ENCODE measurements at regions not wholly inside any gene's neighbourhood (a gene's known extent, or its start where the extent isn't known, plus 50 kb on each side); places are given as distances from the start of the nearest gene placed in this dataset.

DNA sequence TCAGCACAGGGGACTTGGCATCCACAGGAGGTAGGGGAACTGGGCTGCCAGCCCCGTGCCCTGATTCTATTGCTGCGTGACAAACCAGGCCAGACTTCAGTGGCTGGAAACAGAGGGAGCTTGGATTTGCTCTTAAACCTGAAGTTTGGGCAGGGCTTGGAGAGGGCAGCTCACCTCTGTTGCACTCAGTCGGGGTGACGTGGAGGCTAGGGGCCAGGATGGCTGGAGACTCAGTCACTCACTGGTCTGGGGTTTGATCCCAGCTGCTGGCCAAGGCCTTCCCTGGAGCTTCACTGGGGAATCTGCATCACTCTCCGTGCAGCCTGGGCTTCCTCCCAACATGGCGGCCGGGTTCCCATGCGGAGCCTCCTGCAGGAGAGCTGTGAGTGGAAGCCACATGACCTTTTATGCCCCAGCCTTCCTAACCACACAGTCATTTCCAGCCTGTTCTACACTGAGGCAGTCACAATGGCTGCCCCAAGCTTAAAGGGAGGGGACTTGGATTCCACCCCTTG is 175.2 kb upstream of the HDAC4 start:
- CTCF ChIA-PET = interaction anchor here (1.2 to 1.5 kb wide), 2 partner anchors 18 to 485 kb away, joined by 3 to 4 read pairs; no protein-coding TSS in a partner anchor

DNA sequence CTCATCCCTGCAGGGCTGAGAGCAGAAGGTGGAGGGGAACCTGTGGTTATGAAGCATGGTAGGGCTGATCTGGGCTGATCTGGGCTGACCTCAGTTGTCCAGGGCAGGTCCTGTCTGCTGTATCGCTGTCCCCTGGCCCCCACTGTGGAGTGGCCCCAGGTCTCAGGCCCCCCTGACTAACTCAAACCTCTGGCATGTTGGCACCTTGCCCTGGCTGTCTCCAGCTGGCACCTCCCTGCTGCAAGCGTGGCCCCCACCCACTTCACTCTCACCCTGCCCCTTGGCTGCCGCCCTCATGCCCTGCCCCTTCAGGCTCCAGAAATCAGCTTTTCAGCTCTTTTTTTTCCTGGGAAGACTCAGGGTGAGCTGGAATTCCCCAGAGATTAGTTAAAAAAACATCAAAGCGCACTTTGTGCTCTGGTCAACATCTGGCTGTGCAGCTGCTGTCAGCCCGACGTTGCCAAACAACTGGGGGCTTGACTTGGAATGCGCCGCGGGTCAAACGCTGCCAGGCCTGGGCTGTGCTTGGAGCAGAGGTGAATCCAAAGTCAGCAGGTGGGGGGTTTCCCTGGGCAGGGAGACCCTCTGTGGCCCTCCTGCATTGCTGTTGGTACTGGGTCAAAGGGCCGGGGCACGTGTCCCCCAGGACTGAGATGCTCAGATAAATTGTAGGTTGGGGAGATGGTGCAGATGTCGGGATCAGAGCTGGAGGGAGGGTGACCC is 173.8 kb upstream of the HDAC4 start:
- ChIA-PET CTCF (no interaction called here), POLR2A (no interaction called here)
- no peak for DNase-seq (ENCODE audit: extremely low spot score)
- TF ChIP-seq, protein P1, sequence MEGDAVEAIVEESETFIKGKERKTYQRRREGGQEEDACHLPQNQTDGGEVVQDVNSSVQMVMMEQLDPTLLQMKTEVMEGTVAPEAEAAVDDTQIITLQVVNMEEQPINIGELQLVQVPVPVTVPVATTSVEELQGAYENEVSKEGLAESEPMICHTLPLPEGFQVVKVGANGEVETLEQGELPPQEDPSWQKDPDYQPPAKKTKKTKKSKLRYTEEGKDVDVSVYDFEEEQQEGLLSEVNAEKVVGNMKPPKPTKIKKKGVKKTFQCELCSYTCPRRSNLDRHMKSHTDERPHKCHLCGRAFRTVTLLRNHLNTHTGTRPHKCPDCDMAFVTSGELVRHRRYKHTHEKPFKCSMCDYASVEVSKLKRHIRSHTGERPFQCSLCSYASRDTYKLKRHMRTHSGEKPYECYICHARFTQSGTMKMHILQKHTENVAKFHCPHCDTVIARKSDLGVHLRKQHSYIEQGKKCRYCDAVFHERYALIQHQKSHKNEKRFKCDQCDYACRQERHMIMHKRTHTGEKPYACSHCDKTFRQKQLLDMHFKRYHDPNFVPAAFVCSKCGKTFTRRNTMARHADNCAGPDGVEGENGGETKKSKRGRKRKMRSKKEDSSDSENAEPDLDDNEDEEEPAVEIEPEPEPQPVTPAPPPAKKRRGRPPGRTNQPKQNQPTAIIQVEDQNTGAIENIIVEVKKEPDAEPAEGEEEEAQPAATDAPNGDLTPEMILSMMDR (IDR thresholded peaks at IDR 0.05; ENCODE audit: control extremely low read depth, extremely low read depth, low read depth, missing control alignments) = no peak

More for the DNA sequence above, 175.2 kb upstream of the HDAC4 start:
- no peak for DNase-seq (ENCODE audit: extremely low spot score)
- TF ChIP-seq, protein P1 (IDR thresholded peaks at IDR 0.05; ENCODE audit: control extremely low read depth, extremely low read depth, low read depth, missing control alignments) = no peak
- POLR2A ChIA-PET = no interaction called here

DNA sequence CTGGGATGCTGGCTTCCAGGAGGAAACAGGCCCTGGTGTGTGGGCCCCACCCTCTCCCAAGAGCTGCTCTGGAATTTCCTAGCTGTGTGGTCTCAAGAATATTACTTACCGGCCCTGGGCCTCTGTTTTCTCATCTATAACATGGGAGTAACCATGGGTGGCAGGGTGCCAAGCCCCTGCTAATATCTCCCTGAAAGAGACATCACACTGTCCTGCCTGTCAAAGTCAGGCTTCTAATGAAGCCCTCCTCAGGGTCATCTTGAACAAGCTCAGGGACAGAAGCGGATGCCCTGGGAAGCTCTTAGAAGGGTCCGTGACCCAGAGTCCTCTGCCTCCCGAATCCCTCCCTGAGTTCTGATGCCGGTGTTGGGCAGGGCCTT is 173.2 kb upstream of the HDAC4 start:
- POLR2A ChIA-PET = no interaction called here
- no peak for DNase-seq (ENCODE audit: extremely low spot score)
- TF ChIP-seq, protein P1 (IDR thresholded peaks at IDR 0.05; ENCODE audit: control extremely low read depth, extremely low read depth, low read depth, missing control alignments) = no peak
- CTCF ChIA-PET = interaction anchor here (1.3 kb wide), 1 partner anchor 18 kb away, joined by 3 read pairs; no protein-coding TSS in a partner anchor

DNA sequence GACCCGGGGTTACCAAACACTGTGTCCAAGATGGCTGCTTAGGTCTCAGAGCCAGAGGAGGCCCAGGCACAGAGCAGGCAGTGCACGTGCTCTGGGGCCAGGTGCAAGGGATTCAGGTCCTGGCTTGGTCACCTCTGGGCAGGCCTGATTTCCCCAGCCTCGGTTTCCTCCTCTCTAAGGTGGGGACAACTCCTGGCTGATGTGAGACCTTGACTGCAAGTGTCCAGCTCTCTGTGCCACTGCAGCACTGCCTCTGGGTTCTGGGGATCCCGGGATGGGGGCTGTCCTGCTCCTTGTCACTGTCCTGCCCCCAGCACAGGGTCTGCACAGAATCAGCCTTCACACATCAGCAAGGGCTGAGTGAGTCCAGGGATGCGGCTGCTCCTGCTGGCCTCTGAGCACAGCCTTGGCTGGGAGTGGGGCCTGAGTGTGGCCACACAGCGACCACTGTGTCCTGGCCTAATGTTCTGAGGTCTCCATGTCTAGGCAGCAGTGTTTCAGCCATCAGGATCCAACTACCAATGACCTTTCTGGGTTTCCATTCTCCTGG is 170.2 kb upstream of the HDAC4 start:
- ChIA-PET CTCF (no interaction called here), POLR2A (no interaction called here)
- DNase-seq (ENCODE audit: extremely low spot score) = no peak
- TF ChIP-seq, protein P1 (IDR thresholded peaks at IDR 0.05; ENCODE audit: control extremely low read depth, extremely low read depth, low read depth, missing control alignments) = no peak

DNA sequence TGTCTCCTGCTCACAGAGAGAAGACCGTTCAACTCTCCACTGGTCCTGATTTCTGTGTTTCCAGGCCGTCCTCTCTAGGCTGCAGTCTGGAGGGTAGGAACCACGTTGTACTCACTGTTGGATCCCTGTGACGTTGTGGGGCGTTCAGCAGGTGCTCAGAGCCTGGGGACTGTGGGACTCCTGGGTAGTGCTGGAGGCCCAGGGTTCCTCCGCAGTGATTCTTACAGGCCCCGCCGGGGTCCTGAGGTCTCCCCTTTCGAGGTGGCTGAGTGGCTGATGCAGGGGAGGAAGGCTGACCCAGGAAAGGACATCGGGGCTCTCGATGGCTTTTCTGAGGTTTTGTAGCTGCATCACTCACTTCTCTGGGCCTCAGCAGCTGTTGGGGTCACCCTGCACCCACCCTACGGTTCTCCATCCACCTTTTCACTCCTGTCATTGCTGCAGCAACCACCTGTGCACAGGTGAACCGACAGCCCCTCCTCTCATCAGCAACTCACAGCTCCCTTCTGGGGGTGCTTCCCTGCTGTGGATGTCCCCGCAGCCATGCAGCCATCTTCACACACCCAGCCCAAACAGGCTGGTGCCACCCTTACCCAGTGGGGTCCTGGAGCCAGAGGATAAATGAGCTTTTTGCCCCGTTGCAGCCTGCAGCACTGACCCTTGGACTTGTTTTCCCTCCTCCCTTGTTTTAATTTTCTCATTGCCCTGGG is 169.6 kb upstream of the HDAC4 start:
- TF ChIP-seq, protein P1 (IDR thresholded peaks at IDR 0.05; ENCODE audit: control extremely low read depth, extremely low read depth, low read depth, missing control alignments) = no peak
- DNase-seq (ENCODE audit: extremely low spot score) = no peak
- CTCF ChIA-PET = no interaction called here
- POLR2A ChIA-PET = no interaction called here

DNA sequence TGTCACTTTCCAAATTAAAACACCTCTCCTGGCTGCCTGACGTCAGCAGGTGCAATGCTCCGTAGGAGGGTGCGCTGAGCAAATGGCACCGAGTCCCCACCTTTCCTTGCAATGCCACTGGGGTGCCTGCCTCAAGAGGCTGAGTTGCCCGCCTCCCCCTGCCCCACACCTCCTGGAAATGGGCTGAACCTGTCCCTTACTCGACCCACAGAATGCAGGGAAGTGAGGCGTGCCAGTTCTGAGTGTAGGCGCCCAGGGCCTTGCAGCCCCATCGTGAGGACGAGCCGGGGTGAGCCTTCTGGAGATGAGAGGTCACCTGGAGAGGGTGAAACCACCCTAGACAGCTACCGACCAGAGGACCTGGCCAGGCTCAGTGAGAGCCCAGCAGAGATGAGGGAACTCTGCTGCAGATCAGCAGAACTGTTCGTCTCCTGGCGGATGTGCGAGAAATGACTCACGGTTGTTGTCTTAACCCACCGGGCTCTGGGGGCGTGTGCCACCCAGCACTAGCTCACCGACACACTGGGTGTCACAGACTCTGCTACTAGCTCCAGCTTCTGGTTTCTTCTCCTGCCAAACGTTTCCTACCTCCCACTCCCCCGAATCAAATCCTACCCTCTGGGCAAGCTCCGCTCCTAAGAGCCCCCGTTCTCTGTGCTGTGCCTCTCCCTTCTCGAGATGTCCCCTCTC is 168.7 kb upstream of the HDAC4 start:
- DNase-seq (ENCODE audit: extremely low spot score) = no peak
- ChIA-PET CTCF (no interaction called here), POLR2A (no interaction called here)
- TF ChIP-seq, protein P1 (IDR thresholded peaks at IDR 0.05; ENCODE audit: control extremely low read depth, extremely low read depth, low read depth, missing control alignments) = no peak

Data from GM10248 (cell line).